ENCODE measurements at regions not wholly inside any gene's neighbourhood (a gene's known extent, or its start where the extent isn't known, plus 50 kb on each side); places are given as distances from the start of the nearest gene placed in this dataset.

- H2AFZ ChIP-seq (ENCODE audit: low read depth, low read length, severe bottlenecking) = no peak overlapping the region
- H3K4me3 ChIP-seq (ENCODE audit: insufficient read depth, low read length, poor library complexity, severe bottlenecking) = no peak overlapping the region
- H3K27me3 ChIP-seq (ENCODE audit: low read length) = no peaks in the 10 kb centered on the region
- TF ChIP-seq, protein P1, sequence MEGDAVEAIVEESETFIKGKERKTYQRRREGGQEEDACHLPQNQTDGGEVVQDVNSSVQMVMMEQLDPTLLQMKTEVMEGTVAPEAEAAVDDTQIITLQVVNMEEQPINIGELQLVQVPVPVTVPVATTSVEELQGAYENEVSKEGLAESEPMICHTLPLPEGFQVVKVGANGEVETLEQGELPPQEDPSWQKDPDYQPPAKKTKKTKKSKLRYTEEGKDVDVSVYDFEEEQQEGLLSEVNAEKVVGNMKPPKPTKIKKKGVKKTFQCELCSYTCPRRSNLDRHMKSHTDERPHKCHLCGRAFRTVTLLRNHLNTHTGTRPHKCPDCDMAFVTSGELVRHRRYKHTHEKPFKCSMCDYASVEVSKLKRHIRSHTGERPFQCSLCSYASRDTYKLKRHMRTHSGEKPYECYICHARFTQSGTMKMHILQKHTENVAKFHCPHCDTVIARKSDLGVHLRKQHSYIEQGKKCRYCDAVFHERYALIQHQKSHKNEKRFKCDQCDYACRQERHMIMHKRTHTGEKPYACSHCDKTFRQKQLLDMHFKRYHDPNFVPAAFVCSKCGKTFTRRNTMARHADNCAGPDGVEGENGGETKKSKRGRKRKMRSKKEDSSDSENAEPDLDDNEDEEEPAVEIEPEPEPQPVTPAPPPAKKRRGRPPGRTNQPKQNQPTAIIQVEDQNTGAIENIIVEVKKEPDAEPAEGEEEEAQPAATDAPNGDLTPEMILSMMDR (IDR thresholded peaks at IDR 0.05; ENCODE audit: insufficient read depth, low read length, poor library complexity, severe bottlenecking) = no peak
- no peak for TF ChIP-seq EZH2phosphoT487 (conservative IDR thresholded peaks at IDR 0.05; ENCODE audit: low read length)
- no peaks in the 10 kb centered on the region for H3K36me3 ChIP-seq (ENCODE audit: low read length)
- no peaks in the 10 kb centered on the region for H3F3A ChIP-seq (ENCODE audit: insufficient read depth)
- no peaks in the 10 kb centered on the region for H3K9me2 ChIP-seq (replicated peaks; ENCODE audit: insufficient read depth, low read length)
- H4K20me1 ChIP-seq (ENCODE audit: low read depth, low read length) = no peaks in the 10 kb centered on the region
- H3K79me2 ChIP-seq (ENCODE audit: insufficient read depth, low read length) = no peaks in the 10 kb centered on the region
- no peak overlapping the region for H3K9ac ChIP-seq (ENCODE audit: low read length)
- H3K4me2 ChIP-seq (ENCODE audit: low read depth, low read length, poor library complexity, severe bottlenecking) = no peak overlapping the region
- no peak overlapping the region for H3K27ac ChIP-seq (ENCODE audit: low read depth, low read length)
- no peaks in the 10 kb centered on the region for H3K9me3 ChIP-seq (ENCODE audit: insufficient read depth, low read length)
These were observed 380.0 kb upstream of the SOX9 start for GRCh38 chr17:71740866-71741265.

DNA sequence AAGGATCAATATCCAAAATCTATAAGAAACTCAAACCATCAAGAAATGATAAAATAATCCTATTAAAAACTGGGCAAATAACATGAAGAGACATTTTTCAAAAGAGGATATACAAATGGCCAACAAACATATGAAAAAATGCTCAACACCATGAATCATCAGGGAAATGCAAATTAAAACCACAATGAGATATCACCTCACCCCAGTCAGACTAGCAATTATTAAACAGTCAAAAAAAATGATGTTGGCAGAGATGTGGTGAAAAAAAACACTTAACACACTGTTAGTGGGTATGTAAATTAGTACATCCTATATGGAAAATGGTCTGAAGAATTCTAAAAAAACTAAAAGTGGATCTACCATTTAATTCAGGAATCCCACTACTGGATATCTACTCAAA, 379.0 kb upstream of the SOX9 start:
- H3K79me2 ChIP-seq (ENCODE audit: insufficient read depth, low read length) = no peaks in the 10 kb centered on the region
- H3K9ac ChIP-seq (ENCODE audit: low read length) = no peak overlapping the region
- H3K4me3 ChIP-seq (ENCODE audit: insufficient read depth, low read length, poor library complexity, severe bottlenecking) = no peak overlapping the region
- no peaks in the 10 kb centered on the region for H3K9me3 ChIP-seq (ENCODE audit: insufficient read depth, low read length)
- no peaks in the 10 kb centered on the region for H3K9me2 ChIP-seq (replicated peaks; ENCODE audit: insufficient read depth, low read length)
- no peak overlapping the region for H3K27ac ChIP-seq (ENCODE audit: low read depth, low read length)
- no peaks in the 10 kb centered on the region for H3F3A ChIP-seq (ENCODE audit: insufficient read depth)
- H2AFZ ChIP-seq (ENCODE audit: low read depth, low read length, severe bottlenecking) = no peak overlapping the region
- H3K4me2 ChIP-seq (ENCODE audit: low read depth, low read length, poor library complexity, severe bottlenecking) = no peak overlapping the region
- H3K36me3 ChIP-seq (ENCODE audit: low read length) = no peaks in the 10 kb centered on the region
- TF ChIP-seq EZH2phosphoT487 (conservative IDR thresholded peaks at IDR 0.05; ENCODE audit: low read length) = no peak
- TF ChIP-seq, protein P1 (IDR thresholded peaks at IDR 0.05; ENCODE audit: insufficient read depth, low read length, poor library complexity, severe bottlenecking) = no peak
- no peaks in the 10 kb centered on the region for H3K27me3 ChIP-seq (ENCODE audit: low read length)
- no peaks in the 10 kb centered on the region for H4K20me1 ChIP-seq (ENCODE audit: low read depth, low read length)

DNA sequence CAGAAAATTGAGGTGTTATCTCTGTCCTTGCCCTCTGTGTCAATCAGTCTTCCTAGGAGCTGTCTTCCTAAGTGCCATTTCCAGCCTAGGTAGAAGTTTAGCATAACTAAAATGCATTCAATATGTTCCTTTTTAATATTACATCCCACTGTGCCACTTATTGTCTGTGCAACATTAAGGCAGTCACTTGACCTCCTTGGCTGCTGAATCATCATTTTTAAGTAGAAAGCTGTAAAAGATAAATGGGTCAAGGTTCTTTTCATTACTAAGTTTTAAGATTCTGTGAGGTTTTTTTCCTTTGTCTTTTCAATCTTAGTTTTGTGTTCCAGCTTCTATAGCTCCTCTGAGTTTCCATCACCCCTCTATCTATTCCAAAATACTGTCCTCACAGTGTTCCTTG, 371.9 kb upstream of the SOX9 start:
- no peak overlapping the region for H3K4me2 ChIP-seq (ENCODE audit: low read depth, low read length, poor library complexity, severe bottlenecking)
- H3K79me2 ChIP-seq (ENCODE audit: insufficient read depth, low read length) = no peaks in the 10 kb centered on the region
- no peaks in the 10 kb centered on the region for H3K36me3 ChIP-seq (ENCODE audit: low read length)
- H3K27me3 ChIP-seq (ENCODE audit: low read length) = no peaks in the 10 kb centered on the region
- H3F3A ChIP-seq (ENCODE audit: insufficient read depth) = no peaks in the 10 kb centered on the region
- H3K9ac ChIP-seq (ENCODE audit: low read length) = no peak overlapping the region
- no peaks in the 10 kb centered on the region for H3K9me2 ChIP-seq (replicated peaks; ENCODE audit: insufficient read depth, low read length)
- no peaks in the 10 kb centered on the region for H3K9me3 ChIP-seq (ENCODE audit: insufficient read depth, low read length)
- no peak overlapping the region for H3K27ac ChIP-seq (ENCODE audit: low read depth, low read length)
- no peak overlapping the region for H3K4me3 ChIP-seq (ENCODE audit: insufficient read depth, low read length, poor library complexity, severe bottlenecking)
- no peak for TF ChIP-seq EZH2phosphoT487 (conservative IDR thresholded peaks at IDR 0.05; ENCODE audit: low read length)
- TF ChIP-seq, protein P1 (IDR thresholded peaks at IDR 0.05; ENCODE audit: insufficient read depth, low read length, poor library complexity, severe bottlenecking) = no peak
- H2AFZ ChIP-seq (ENCODE audit: low read depth, low read length, severe bottlenecking) = no peak overlapping the region
- no peaks in the 10 kb centered on the region for H4K20me1 ChIP-seq (ENCODE audit: low read depth, low read length)
